Mesothelial cell of epicardium (in vitro differentiated cells): ENCODE measurements at regions not wholly inside any gene's neighbourhood (a gene's known extent, or its start where the extent isn't known, plus 50 kb on each side); places are given as distances from the start of the nearest gene placed in this dataset.

Source experiments
- DNase-seq, 2 experiments: peaks; one replicate each; pipeline ENCODE4 v3.0.0; 2021; ENCODE audit warnings: low spot score in 2 of 2; ENCODE audit not compliant: unreplicated experiment in 2 of 2
- H3K27ac Mint-ChIP-seq: 2 replicates; pipeline ENCODE4 v1.8.0; 2021; ENCODE audit warnings: mixed read lengths
- H3K27me3 Mint-ChIP-seq: 2 replicates; pipeline ENCODE4 v1.8.0; 2021; ENCODE audit warnings: low read depth, mixed read lengths
- H3K36me3 Mint-ChIP-seq: 2 replicates; pipeline ENCODE4 v1.8.0; 2021; ENCODE audit warnings: mixed read lengths
- H3K4me1 Mint-ChIP-seq: 2 replicates; pipeline ENCODE4 v1.8.0; 2021; ENCODE audit warnings: mixed read lengths
- H3K4me3 Mint-ChIP-seq: 2 replicates; pipeline ENCODE4 v1.8.0; 2021; ENCODE audit warnings: mild to moderate bottlenecking, moderate library complexity, mixed read lengths
- H3K9me3 Mint-ChIP-seq: 2 replicates; pipeline ENCODE4 v1.8.0; 2021; ENCODE audit warnings: mixed read lengths
- TF ChIP-seq, protein P1 (sequence below): fragments of 200-600 bp; sonication (generic); IDR thresholded peaks from one replicate; pipeline ENCODE4 v1.5.0; 2021; ENCODE audit warnings: antibody characterized with exemption; ENCODE audit not compliant: unreplicated experiment

DNA sequence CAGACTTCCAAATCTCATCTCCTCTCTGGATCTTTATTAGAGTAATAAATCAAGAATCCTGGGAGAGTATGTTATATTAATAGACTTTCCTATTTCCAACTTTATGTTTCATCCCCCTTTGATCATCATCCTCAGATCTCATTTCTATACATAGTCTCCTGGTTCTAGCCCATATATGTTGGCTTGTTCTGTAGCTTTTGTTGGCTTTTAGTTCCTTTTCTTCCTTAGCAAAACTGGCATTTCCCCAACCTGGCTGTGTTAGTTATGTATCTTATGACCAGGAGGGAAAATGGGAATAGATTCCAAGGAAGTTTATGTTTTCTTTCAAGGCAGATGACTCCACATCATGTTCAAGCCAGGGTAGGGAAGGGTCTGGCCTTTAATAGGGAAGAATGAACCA lies 2464.5 kb downstream of the PCDH9 start:
- Mint-ChIP-seq H3K9me3 (peaks cover 11% of the 10 kb centered on the region), H3K4me1 (peaks cover 11% of the 10 kb centered on the region), H3K27ac (no peak overlapping the region), H3K4me3 (no peak overlapping the region), H3K36me3 (no peaks in the 10 kb centered on the region), H3K27me3 (no peaks in the 10 kb centered on the region)
- TF ChIP-seq, protein P1, sequence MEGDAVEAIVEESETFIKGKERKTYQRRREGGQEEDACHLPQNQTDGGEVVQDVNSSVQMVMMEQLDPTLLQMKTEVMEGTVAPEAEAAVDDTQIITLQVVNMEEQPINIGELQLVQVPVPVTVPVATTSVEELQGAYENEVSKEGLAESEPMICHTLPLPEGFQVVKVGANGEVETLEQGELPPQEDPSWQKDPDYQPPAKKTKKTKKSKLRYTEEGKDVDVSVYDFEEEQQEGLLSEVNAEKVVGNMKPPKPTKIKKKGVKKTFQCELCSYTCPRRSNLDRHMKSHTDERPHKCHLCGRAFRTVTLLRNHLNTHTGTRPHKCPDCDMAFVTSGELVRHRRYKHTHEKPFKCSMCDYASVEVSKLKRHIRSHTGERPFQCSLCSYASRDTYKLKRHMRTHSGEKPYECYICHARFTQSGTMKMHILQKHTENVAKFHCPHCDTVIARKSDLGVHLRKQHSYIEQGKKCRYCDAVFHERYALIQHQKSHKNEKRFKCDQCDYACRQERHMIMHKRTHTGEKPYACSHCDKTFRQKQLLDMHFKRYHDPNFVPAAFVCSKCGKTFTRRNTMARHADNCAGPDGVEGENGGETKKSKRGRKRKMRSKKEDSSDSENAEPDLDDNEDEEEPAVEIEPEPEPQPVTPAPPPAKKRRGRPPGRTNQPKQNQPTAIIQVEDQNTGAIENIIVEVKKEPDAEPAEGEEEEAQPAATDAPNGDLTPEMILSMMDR, result no peak
- no peak for DNase-seq

DNA sequence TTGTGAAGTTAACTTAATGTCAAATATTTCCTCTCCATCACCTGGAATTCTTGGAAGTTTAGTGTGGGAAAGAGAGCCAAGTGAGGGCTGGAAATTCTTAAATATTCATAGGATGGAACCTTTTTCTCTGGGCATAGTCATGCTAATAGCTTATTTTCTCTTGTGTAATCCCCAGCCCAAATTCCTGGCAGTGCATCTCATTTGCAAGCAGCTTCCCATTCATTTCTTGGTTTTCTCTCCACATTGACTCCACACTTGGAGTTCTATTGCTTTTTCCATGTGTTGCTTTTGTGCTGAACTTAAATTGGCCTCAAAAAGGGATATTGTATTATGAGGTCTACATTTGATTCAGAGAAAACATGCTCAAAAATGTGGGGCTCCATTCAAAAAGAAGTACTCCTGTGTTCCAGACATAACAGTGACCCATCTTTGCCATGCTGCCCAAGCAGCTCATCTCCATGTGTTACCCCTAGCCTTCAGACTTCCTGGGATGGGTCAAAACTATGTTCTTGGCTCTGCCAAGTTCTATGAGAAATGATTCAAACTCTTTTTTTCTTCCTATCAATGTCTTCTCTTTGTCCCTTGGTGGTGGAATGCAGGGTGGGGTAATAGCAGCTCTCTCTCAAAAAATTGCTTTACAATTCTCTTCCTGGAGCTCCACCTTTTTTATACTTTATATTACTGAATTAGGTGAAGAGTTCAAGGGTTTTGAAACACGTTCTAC lies 2471.5 kb downstream of the PCDH9 start:
- TF ChIP-seq, protein P1, result no peak
- Mint-ChIP-seq H3K9me3 (peaks cover 4% of the 10 kb centered on the region), H3K4me3 (no peak overlapping the region), H3K36me3 (no peaks in the 10 kb centered on the region), H3K27ac (no peak overlapping the region), H3K4me1 (peaks cover 17% of the 10 kb centered on the region), H3K27me3 (no peaks in the 10 kb centered on the region)
- no peak for DNase-seq

DNA sequence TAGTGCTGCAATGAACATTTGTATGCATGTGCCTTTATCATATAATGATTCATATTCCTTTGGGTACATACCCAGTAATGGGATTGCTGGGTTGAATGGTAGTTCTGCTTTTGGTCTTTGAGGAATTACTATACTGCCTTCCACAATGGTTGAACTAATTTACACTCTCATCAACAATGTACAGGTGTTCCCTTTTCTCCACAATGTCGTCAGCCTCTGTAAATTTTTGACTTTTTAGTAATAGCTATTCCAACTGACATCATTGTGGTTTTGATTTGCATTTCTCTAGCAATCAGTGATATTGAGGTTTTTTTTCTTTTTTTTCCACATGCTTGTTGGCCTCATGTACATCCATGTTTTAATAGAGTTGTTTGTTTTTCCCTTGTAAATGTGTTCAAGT lies 2473.5 kb downstream of the PCDH9 start:
- H3K4me3 Mint-ChIP-seq, result no peak overlapping the region
- no peak for DNase-seq
- TF ChIP-seq, protein P1, result no peak

DNA sequence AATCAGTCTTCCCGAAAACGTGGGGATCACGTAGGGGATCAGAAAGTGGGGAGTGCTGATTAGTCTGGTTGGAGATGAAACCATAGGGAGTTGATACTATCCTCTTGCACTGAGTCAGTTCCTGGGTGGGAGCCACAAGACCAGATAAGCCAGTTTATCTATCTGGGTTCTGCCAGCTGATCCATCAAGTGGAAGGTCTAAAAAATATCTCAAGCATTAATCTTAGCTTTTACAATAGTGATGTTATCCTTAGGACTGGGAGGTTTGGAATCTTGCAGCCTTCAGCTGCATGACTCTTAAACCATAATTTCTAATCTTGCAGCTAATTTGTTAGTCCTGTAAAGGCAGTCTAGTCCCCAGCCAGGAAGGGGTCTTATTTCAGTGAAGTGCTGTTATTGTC lies 2474.2 kb downstream of the PCDH9 start:
- Mint-ChIP-seq H3K36me3 (no peaks in the 10 kb centered on the region), H3K9me3 (peaks cover 4% of the 10 kb centered on the region), H3K27me3 (no peaks in the 10 kb centered on the region), H3K27ac (no peak overlapping the region), H3K4me1 (peaks cover 6% of the 10 kb centered on the region), H3K4me3 (no peak overlapping the region)
- TF ChIP-seq, protein P1, result no peak
- DNase-seq, result no peak

More for the DNA sequence above, 2473.5 kb downstream of the PCDH9 start:
- H3K27ac Mint-ChIP-seq, result no peak overlapping the region
- no peaks in the 10 kb centered on the region for H3K36me3 Mint-ChIP-seq
- peaks cover 13% of the 10 kb centered on the region for H3K4me1 Mint-ChIP-seq
- H3K27me3 Mint-ChIP-seq, result no peaks in the 10 kb centered on the region
- peaks cover 4% of the 10 kb centered on the region for H3K9me3 Mint-ChIP-seq

DNA sequence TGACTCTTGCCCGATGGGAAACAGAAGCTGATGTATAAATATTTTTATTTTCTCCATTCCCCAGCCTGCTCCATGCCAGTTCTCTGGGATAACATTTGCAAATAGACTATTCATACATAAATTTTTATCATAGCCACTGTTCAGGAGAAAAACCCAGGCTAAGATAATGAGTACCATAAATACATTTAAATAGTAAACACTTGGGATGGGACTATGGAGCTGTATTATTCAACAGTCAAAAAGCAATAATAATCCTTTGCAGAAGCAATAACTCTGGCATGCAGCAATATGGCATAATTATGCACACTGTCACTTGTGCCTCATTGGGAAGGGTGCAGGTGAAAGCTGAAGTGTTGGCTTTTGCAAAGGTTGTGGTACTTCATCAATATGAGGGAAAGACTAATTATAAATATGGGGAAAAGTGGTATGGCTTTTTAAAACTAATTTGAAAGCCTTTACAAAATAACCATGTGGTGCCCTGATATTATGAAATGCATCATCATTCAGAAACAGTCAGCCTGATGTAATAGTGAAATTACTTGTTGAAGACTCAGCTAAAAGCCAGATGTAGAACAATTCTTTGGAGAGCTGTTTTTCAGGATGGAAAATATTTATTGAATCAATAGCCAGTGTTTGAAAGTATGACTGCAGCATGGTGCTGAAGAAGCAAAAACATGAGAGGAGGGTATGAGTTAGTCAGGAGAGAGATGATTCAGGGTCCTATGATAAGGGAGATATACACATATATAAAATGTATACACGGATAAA lies 2476.7 kb downstream of the PCDH9 start:
- Mint-ChIP-seq H3K4me3 (no peak overlapping the region), H3K4me1 (no peaks in the 10 kb centered on the region), H3K27ac (no peak overlapping the region), H3K9me3 (peaks cover 4% of the 10 kb centered on the region), H3K27me3 (no peaks in the 10 kb centered on the region), H3K36me3 (no peaks in the 10 kb centered on the region)
- TF ChIP-seq, protein P1, result no peak
- no peak for DNase-seq
